HK-2 (cell line): ENCODE measurements at regions not wholly inside any gene's neighbourhood (a gene's known extent, or its start where the extent isn't known, plus 50 kb on each side); places are given as distances from the start of the nearest gene placed in this dataset.
"Not testable (repeated sequence)": the region's sequence is repeated elsewhere in the genome, so short reads cannot be mapped to it uniquely, and the experiment has no call there.

Source experiments
- DNase-seq: peaks from one replicate; pipeline ENCODE4 v3.0.0-alpha.2; 2018; ENCODE audit not compliant: unreplicated experiment

- no peak for DNase-seq
These were observed 1305.3 kb upstream of the LRRTM3 start for GRCh38 chr10:65620404-65621048.

GRCh38 chr10:65622608-65623007, 1303.2 kb upstream of the LRRTM3 start:
- DNase-seq = no peak

- DNase-seq = no peak
These were observed 1297.2 kb upstream of the LRRTM3 start for GRCh38 chr10:65628493-65629139.

- DNase-seq = no peak
These were observed 1265.8 kb upstream of the LRRTM3 start for GRCh38 chr10:65660006-65660405.

GRCh38 chr10:65670087-65670486, 1255.7 kb upstream of the LRRTM3 start:
- no peak for DNase-seq

GRCh38 chr10:65670596-65670995, 1255.2 kb upstream of the LRRTM3 start:
- not testable (repeated sequence) for DNase-seq

GRCh38 chr10:65675236-65675635, 1250.6 kb upstream of the LRRTM3 start:
- no peak for DNase-seq

GRCh38 chr10:65684896-65685295, 1240.9 kb upstream of the LRRTM3 start:
- no peak for DNase-seq

- DNase-seq = no peak
These were observed 1224.6 kb upstream of the LRRTM3 start for GRCh38 chr10:65701168-65701776.

- no peak for DNase-seq
These were observed 1217.8 kb upstream of the LRRTM3 start for GRCh38 chr10:65708057-65708456.

- DNase-seq = no peak
These were observed 1215.5 kb upstream of the LRRTM3 start for GRCh38 chr10:65710306-65710705.

- DNase-seq = no peak
These were observed 1206.0 kb upstream of the LRRTM3 start for GRCh38 chr10:65719790-65720189.

GRCh38 chr10:65720901-65721300, 1204.9 kb upstream of the LRRTM3 start:
- no peak for DNase-seq

- no peak for DNase-seq
These were observed 1202.3 kb upstream of the LRRTM3 start for GRCh38 chr10:65723525-65723924.

GRCh38 chr10:65735382-65735781, 1190.5 kb upstream of the LRRTM3 start:
- no peak for DNase-seq

- no peak for DNase-seq
These were observed 1182.9 kb upstream of the LRRTM3 start for GRCh38 chr10:65742906-65743305.

GRCh38 chr10:65751218-65751617, 1174.6 kb upstream of the LRRTM3 start:
- DNase-seq = no peak

- DNase-seq = no peak
These were observed 1173.9 kb upstream of the LRRTM3 start for GRCh38 chr10:65751896-65752295.

GRCh38 chr10:65753532-65753931, 1172.3 kb upstream of the LRRTM3 start:
- no peak for DNase-seq

GRCh38 chr10:65754112-65754511, 1171.7 kb upstream of the LRRTM3 start:
- no peak for DNase-seq

- no peak for DNase-seq
These were observed 1163.5 kb upstream of the LRRTM3 start for GRCh38 chr10:65762311-65762710.

- DNase-seq = no peak
These were observed 1160.8 kb upstream of the LRRTM3 start for GRCh38 chr10:65765006-65765541.

- no peak for DNase-seq
These were observed 1156.0 kb upstream of the LRRTM3 start for GRCh38 chr10:65769828-65770227.
